WTC11 (cell line): ENCODE measurements at regions not wholly inside any gene's neighbourhood (a gene's known extent, or its start where the extent isn't known, plus 50 kb on each side); places are given as distances from the start of the nearest gene placed in this dataset.

Experiments used
- ATAC-seq: fragments of 200-7000 bp; cut with Tn5 transposase; 2 replicates; pipeline ENCODE4 v1.10.0; 2021; ENCODE audit warnings: mild to moderate bottlenecking, moderate library complexity
- CTCF ChIA-PET: fragments of 300-600 bp; sonication (Branson Sonifier 250); formaldehyde crosslinking; loops from one replicate; lab custom pipeline; 2021; ENCODE audit warnings: antibody characterized with exemption; lab: Charles Lee
- POLR2A ChIA-PET: fragments of 350-600 bp; sonication (Branson Sonifier 250); formaldehyde crosslinking; loops from one replicate; lab custom pipeline; 2021; ENCODE audit warnings: antibody characterized with exemption; lab: Charles Lee
- DNase-seq: peaks from one replicate; pipeline ENCODE4 v3.0.0; 2021; ENCODE audit warnings: low spot score
- H3K27ac Mint-ChIP-seq: 2 replicates; pipeline ENCODE4 v1.8.0; 2021; ENCODE audit warnings: mixed read lengths
- H3K27me3 Mint-ChIP-seq: 2 replicates; pipeline ENCODE4 v1.8.0; 2021; ENCODE audit warnings: low read depth, mild to moderate bottlenecking, moderate library complexity, mixed read lengths
- H3K36me3 Mint-ChIP-seq: 2 replicates; pipeline ENCODE4 v1.8.0; 2021; ENCODE audit warnings: mixed read lengths
- H3K4me1 Mint-ChIP-seq: 2 replicates; pipeline ENCODE4 v1.8.0; 2022; ENCODE audit warnings: mixed read lengths
- H3K4me3 Mint-ChIP-seq: 2 replicates; pipeline ENCODE4 v1.8.0; 2021; ENCODE audit warnings: mild to moderate bottlenecking, moderate library complexity, mixed read lengths
- H3K9me3 Mint-ChIP-seq: 2 replicates; pipeline ENCODE4 v1.8.0; 2021; ENCODE audit warnings: mixed read lengths
- CREB1 ChIP-seq: sonication (generic); formaldehyde crosslinking; IDR thresholded peaks from 2 replicates; pipeline ENCODE4 v1.8.0; 2023; ENCODE audit warnings: mild to moderate bottlenecking, missing genetic modification reagents
- ELF4 ChIP-seq: sonication (generic); formaldehyde crosslinking; IDR thresholded peaks from 2 replicates; pipeline ENCODE4 v1.8.1; 2022; ENCODE audit warnings: low read depth, mild to moderate bottlenecking, moderate library complexity, missing genetic modification reagents
- ETV6 ChIP-seq: sonication (generic); formaldehyde crosslinking; IDR thresholded peaks from 2 replicates; pipeline ENCODE4 v1.8.1; 2022; ENCODE audit warnings: mild to moderate bottlenecking, missing genetic modification reagents
- FOXK1 ChIP-seq: sonication (generic); formaldehyde crosslinking; IDR thresholded peaks from 2 replicates; pipeline ENCODE4 v1.8.0; 2022; ENCODE audit warnings: mild to moderate bottlenecking, moderate library complexity, missing genetic modification reagents
- MAX ChIP-seq: sonication (generic); formaldehyde crosslinking; IDR thresholded peaks from 2 replicates; pipeline ENCODE4 v1.8.0; 2022; ENCODE audit warnings: mild to moderate bottlenecking, missing genetic modification reagents
- MYBL2 ChIP-seq: sonication (generic); formaldehyde crosslinking; IDR thresholded peaks from 2 replicates; pipeline ENCODE4 v1.8.1; 2023; ENCODE audit warnings: mild to moderate bottlenecking, moderate library complexity, missing genetic modification reagents
- NFYB ChIP-seq: sonication (generic); formaldehyde crosslinking; conservative IDR thresholded peaks from 2 replicates; pipeline ENCODE4 v1.8.0; 2022; ENCODE audit warnings: low read depth, missing genetic modification reagents
- NR2C2 ChIP-seq: sonication (generic); formaldehyde crosslinking; IDR thresholded peaks from 2 replicates; pipeline ENCODE4 v1.8.0; 2022; ENCODE audit warnings: mild to moderate bottlenecking, missing genetic modification reagents
- SMAD3 ChIP-seq: sonication (generic); formaldehyde crosslinking; IDR thresholded peaks from 2 replicates; pipeline ENCODE4 v1.8.0; 2022; ENCODE audit warnings: missing genetic modification reagents, mild to moderate bottlenecking, borderline replicate concordance
- TEAD1 ChIP-seq: sonication (generic); formaldehyde crosslinking; IDR thresholded peaks from 2 replicates; pipeline ENCODE4 v1.8.0; 2022; ENCODE audit warnings: mild to moderate bottlenecking, missing genetic modification reagents
- ZNF138 ChIP-seq: sonication (generic); formaldehyde crosslinking; conservative IDR thresholded peaks from 2 replicates; pipeline ENCODE4 v1.8.1; 2022; ENCODE audit warnings: mild to moderate bottlenecking, moderate library complexity, missing genetic modification reagents
- ZNF281 ChIP-seq: sonication (generic); formaldehyde crosslinking; IDR thresholded peaks from 2 replicates; pipeline ENCODE4 v1.8.0; 2023; ENCODE audit warnings: mild to moderate bottlenecking, missing genetic modification reagents
- ZNF416 ChIP-seq: fragments of 250-450 bp; sonication (Bioruptor Pico); IDR thresholded peaks from 2 replicates; pipeline ENCODE4 v1.9.0; 2021; ENCODE audit warnings: mild to moderate bottlenecking, inconsistent platforms
- ZNF512 ChIP-seq: sonication (generic); formaldehyde crosslinking; IDR thresholded peaks from 2 replicates; pipeline ENCODE4 v1.8.1; 2022; ENCODE audit warnings: missing genetic modification reagents, borderline replicate concordance
- ZSCAN18 ChIP-seq: fragments of 250-450 bp; sonication (Bioruptor Pico); IDR thresholded peaks from 2 replicates; pipeline ENCODE4 v2.1.2; 2022; ENCODE audit warnings: mild to moderate bottlenecking, moderate library complexity
- TF ChIP-seq, protein P1 (sequence below): sonication (generic); formaldehyde crosslinking; conservative IDR thresholded peaks from 2 replicates; pipeline ENCODE4 v1.8.1; 2023; ENCODE audit warnings: mild to moderate bottlenecking, low read depth, missing genetic modification reagents, moderate library complexity
- TF ChIP-seq, protein P2 (sequence below): sonication (generic); formaldehyde crosslinking; IDR thresholded peaks from 2 replicates; pipeline ENCODE4 v1.8.0; 2022; ENCODE audit warnings: mild to moderate bottlenecking, missing genetic modification reagents

DNA sequence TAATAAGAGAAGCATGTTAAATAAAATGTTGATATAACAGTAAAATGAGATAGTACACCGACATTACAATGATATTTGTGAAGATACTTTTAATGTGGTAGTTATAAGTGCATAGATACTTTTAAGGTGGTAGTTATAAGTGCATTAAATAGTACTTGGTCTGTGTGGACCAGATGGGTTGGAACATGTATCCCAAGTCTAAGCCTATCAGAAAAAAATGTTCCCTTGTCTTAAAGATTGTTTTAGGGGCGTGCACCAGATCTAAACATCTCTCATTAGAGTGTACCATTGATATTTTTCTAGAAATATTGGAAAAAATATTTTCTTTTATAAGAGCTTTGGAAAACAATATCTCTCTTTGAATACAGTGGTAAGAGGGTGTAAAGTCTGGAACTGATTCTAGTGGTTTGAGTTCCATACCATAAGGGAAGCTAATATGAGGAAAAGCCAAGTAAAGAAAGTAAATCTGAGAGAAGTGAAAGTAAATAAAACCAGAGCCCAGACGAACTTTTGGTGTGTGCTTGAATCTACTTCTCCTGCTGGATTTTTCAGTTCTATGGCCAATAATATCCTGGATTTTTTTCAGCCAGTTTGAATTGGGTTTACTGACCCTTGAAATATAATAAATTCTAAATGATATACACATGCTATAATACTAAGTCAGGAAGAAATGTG, 175.3 kb downstream of the MBL2 start (continued):
- no peak for TF ChIP-seq FOXK1 (CRISPR knock-in tag)
- no peak for TF ChIP-seq ZSCAN18 (CRISPR knock-in tag)
- TF ChIP-seq, all 79 proteins: peak for 0

DNA sequence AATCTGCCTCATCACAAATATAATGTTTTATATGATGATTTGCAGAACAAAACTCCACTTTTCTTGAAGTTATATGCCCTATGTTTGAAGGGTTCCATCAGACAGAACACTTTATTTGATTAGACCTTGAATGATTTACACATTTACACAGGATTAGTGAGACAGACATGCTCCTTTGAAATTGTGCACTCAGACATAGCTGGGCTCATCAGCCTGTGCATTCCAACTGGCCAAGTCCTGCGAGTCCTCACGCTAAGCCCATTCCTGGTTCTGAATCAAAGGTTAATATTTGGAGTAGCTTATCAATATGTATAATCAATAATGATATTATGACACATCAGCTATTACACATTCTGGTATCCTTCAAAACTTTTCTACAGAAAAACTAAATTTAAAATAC, 173.6 kb downstream of the MBL2 start:
- H3K9me3 Mint-ChIP-seq = no peaks in the 10 kb centered on the region
- ChIA-PET CTCF (no interaction called here), POLR2A (no interaction called here)
- H3K36me3 Mint-ChIP-seq = no peaks in the 10 kb centered on the region
- H3K4me3 Mint-ChIP-seq = no peak overlapping the region
- TF ChIP-seq, protein P1, sequence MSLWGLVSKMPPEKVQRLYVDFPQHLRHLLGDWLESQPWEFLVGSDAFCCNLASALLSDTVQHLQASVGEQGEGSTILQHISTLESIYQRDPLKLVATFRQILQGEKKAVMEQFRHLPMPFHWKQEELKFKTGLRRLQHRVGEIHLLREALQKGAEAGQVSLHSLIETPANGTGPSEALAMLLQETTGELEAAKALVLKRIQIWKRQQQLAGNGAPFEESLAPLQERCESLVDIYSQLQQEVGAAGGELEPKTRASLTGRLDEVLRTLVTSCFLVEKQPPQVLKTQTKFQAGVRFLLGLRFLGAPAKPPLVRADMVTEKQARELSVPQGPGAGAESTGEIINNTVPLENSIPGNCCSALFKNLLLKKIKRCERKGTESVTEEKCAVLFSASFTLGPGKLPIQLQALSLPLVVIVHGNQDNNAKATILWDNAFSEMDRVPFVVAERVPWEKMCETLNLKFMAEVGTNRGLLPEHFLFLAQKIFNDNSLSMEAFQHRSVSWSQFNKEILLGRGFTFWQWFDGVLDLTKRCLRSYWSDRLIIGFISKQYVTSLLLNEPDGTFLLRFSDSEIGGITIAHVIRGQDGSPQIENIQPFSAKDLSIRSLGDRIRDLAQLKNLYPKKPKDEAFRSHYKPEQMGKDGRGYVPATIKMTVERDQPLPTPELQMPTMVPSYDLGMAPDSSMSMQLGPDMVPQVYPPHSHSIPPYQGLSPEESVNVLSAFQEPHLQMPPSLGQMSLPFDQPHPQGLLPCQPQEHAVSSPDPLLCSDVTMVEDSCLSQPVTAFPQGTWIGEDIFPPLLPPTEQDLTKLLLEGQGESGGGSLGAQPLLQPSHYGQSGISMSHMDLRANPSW = no peak
- TF ChIP-seq ZNF281 (CRISPR knock-in tag) = no peak
- no peak for TF ChIP-seq ZNF416 (CRISPR knock-in tag)
- TF ChIP-seq ZNF138 = no peak
- TF ChIP-seq SMAD3 (CRISPR knock-in tag) = no peak
- TF ChIP-seq ZNF512 = no peak
- no peak for TF ChIP-seq CREB1
- no peak for TF ChIP-seq MYBL2
- TF ChIP-seq ETV6 (CRISPR knock-in tag) = no peak
- no peak for TF ChIP-seq NR2C2
- no peak for TF ChIP-seq NFYB (CRISPR knock-in tag)
- TF ChIP-seq TEAD1 = no peak
- TF ChIP-seq MAX (CRISPR knock-in tag) = no peak
- no peak for TF ChIP-seq ELF4
- TF ChIP-seq, protein P2, sequence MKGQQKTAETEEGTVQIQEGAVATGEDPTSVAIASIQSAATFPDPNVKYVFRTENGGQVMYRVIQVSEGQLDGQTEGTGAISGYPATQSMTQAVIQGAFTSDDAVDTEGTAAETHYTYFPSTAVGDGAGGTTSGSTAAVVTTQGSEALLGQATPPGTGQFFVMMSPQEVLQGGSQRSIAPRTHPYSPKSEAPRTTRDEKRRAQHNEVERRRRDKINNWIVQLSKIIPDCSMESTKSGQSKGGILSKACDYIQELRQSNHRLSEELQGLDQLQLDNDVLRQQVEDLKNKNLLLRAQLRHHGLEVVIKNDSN (CRISPR knock-in tag) = no peak
- DNase-seq (no peak), ATAC-seq (no peak)
- no peaks in the 10 kb centered on the region for H3K4me1 Mint-ChIP-seq
- no peaks in the 10 kb centered on the region for H3K27me3 Mint-ChIP-seq
- H3K27ac Mint-ChIP-seq = no peak overlapping the region
